HepG2 (cell line): ENCODE measurements at regions not wholly inside any gene's neighbourhood (a gene's known extent, or its start where the extent isn't known, plus 50 kb on each side); places are given as distances from the start of the nearest gene placed in this dataset.
A peak's percentile ranks its signal among the peaks of the same experiment; 100 is the strongest.

ENCODE experiments used
- ARID5B ChIP-seq: IDR thresholded peaks from 2 replicates; pipeline ENCODE4 v1.4.0; 2020; ENCODE audit warnings: mild to moderate bottlenecking, missing genetic modification reagents
- DNMT1 ChIP-seq: sonication (generic); formaldehyde crosslinking; IDR thresholded peaks from 2 replicates; pipeline ENCODE4 v1.5.1; 2020; ENCODE audit warnings: mild to moderate bottlenecking, missing genetic modification reagents
- ERF ChIP-seq: IDR thresholded peaks from 2 replicates; pipeline ENCODE4 v1.6.1; 2018; ENCODE audit warnings: missing biosample characterization, missing genetic modification reagents
- FOSL2 ChIP-seq: sonication (generic); formaldehyde crosslinking; IDR thresholded peaks from 2 replicates; pipeline ENCODE4 v1.4.0; 2020; ENCODE audit warnings: missing genetic modification reagents
- GMEB2 ChIP-seq: IDR thresholded peaks from 2 replicates; pipeline ENCODE4 v1.6.1; 2016; ENCODE audit warnings: missing biosample characterization, missing genetic modification reagents, low read depth
- KDM2A ChIP-seq: sonication (generic); formaldehyde crosslinking; IDR thresholded peaks from 2 replicates; pipeline ENCODE4 v1.4.0; 2020; ENCODE audit warnings: low read depth, missing genetic modification reagents, borderline replicate concordance
- KDM5A ChIP-seq: fragments of 200-600 bp; sonication (generic); IDR thresholded peaks from 2 replicates; pipeline ENCODE4 v1.7.0; 2018; ENCODE audit warnings: antibody characterized with exemption, mild to moderate bottlenecking, low read length, borderline replicate concordance
- MNT ChIP-seq: fragments of 450-650 bp; IDR thresholded peaks from 2 replicates; pipeline ENCODE4 v1.6.1; 2016
- NONO ChIP-seq, 2 experiments: fragments of 450-650 bp in 1 of 2; sonication (generic) in 1 of 2; formaldehyde crosslinking in 1 of 2; IDR thresholded peaks in 1 of 2; conservative IDR thresholded peaks in 1 of 2; 2 replicates each; pipeline versions ENCODE4 v1.6.1 to v1.8.0; 2017 to 2022; ENCODE audit warnings: mild to moderate bottlenecking in 1 of 2, missing genetic modification reagents in 1 of 2, moderate library complexity in 1 of 2
- SATB2 ChIP-seq: sonication (generic); formaldehyde crosslinking; IDR thresholded peaks from 2 replicates; pipeline ENCODE4 v1.5.0; 2020; ENCODE audit warnings: missing genetic modification reagents
- SMARCE1 ChIP-seq: fragments of 450-650 bp; IDR thresholded peaks from 2 replicates; pipeline ENCODE4 v1.6.1; 2017; ENCODE audit warnings: borderline replicate concordance
- ZMAT3 ChIP-seq: sonication (generic); formaldehyde crosslinking; conservative IDR thresholded peaks from 2 replicates; pipeline ENCODE4 v1.7.0; 2021; ENCODE audit warnings: missing genetic modification reagents
- ZNF20 ChIP-seq: sonication (generic); formaldehyde crosslinking; IDR thresholded peaks from 2 replicates; pipeline ENCODE4 v1.4.0; 2020; ENCODE audit warnings: mild to moderate bottlenecking, moderate library complexity, missing genetic modification reagents
- ZNF280D ChIP-seq: sonication (generic); formaldehyde crosslinking; IDR thresholded peaks from 2 replicates; pipeline ENCODE4 v1.5.1; 2020; ENCODE audit warnings: mild to moderate bottlenecking, missing genetic modification reagents
- ZNF546 ChIP-seq: sonication (generic); formaldehyde crosslinking; conservative IDR thresholded peaks from 2 replicates; pipeline ENCODE4 v1.8.1; 2023; ENCODE audit warnings: mild to moderate bottlenecking, missing genetic modification reagents
- ZNF720 ChIP-seq: sonication (generic); formaldehyde crosslinking; IDR thresholded peaks from 2 replicates; pipeline ENCODE4 v1.4.0; 2020; ENCODE audit warnings: missing genetic modification reagents
- ZNF749 ChIP-seq: sonication (generic); formaldehyde crosslinking; IDR thresholded peaks from 2 replicates; pipeline ENCODE4 v1.8.0; 2022; ENCODE audit warnings: mild to moderate bottlenecking, missing genetic modification reagents, moderate library complexity, borderline replicate concordance
- ZNF780A ChIP-seq: sonication (generic); formaldehyde crosslinking; IDR thresholded peaks from 2 replicates; pipeline ENCODE4 v1.8.0; 2022; ENCODE audit warnings: mild to moderate bottlenecking, missing genetic modification reagents, moderate library complexity
- ZSCAN22 ChIP-seq: sonication (generic); formaldehyde crosslinking; IDR thresholded peaks from 2 replicates; pipeline ENCODE4 v1.4.0; 2020; ENCODE audit warnings: mild to moderate bottlenecking, missing genetic modification reagents
- ZSCAN25 ChIP-seq: sonication (generic); formaldehyde crosslinking; IDR thresholded peaks from 2 replicates; pipeline ENCODE4 v1.8.0; 2022; ENCODE audit warnings: mild to moderate bottlenecking, missing genetic modification reagents

- TF ChIP-seq ZNF280D (peak; percentile 73), ZNF720 (CRISPR knock-in tag) (no peak), ZNF749 (CRISPR knock-in tag) (no peak), ERF (peak; percentile 83; the same call in 1 of the 2 replicates), MNT (no peak), ZSCAN25 (CRISPR knock-in tag) (peak; percentile 34; the same call in 1 of the 2 replicates), NONO (IDR thresholded peaks at IDR 0.05) (no peak), NONO (CRISPR knock-in tag; conservative IDR thresholded peaks at IDR 0.05) (no peak), ZNF20 (CRISPR knock-in tag) (peak; percentile 80; the same call in 1 of the 2 replicates), SATB2 (CRISPR knock-in tag) (no peak), DNMT1 (CRISPR knock-in tag) (peak; percentile 89; the same call in 1 of the 2 replicates), ZNF546 (0 out of 2 replicates have a peak, but pooled peaks have one; percentile 47), ZMAT3 (peak; percentile 49; the same call in 1 of the 2 replicates), SMARCE1 (no peak), GMEB2 (CRISPR knock-in tag) (no peak), ZNF780A (no peak), FOSL2 (CRISPR knock-in tag) (peak; percentile 49), KDM5A (no peak), KDM2A (CRISPR knock-in tag) (peak; percentile 80), ZSCAN22 (CRISPR knock-in tag) (no peak), ARID5B (CRISPR knock-in tag) (peak; percentile 62; the same call in 1 of the 2 replicates)
Observed at GRCh38 chr14:32254952-32255679, 52.0 kb upstream of the RNU6-8 start (continued).
